ENCODE measurements at regions not wholly inside any gene's neighbourhood (a gene's known extent, or its start where the extent isn't known, plus 50 kb on each side); places are given as distances from the start of the nearest gene placed in this dataset.
"Not testable (repeated sequence)": the region's sequence is repeated elsewhere in the genome, so short reads cannot be mapped to it uniquely, and the experiment has no call there.

- DNase-seq: no peak
Observed at GRCh38 chr7:81333536-81333935, 414.7 kb upstream of the SEMA3C start.

GRCh38 chr7:81333004-81333403 is 414.2 kb upstream of the SEMA3C start:
- DNase-seq: no peak

- no peak for DNase-seq
Observed at GRCh38 chr7:81331061-81332018, 412.5 kb upstream of the SEMA3C start.

- DNase-seq: no peak
Observed at GRCh38 chr7:81330108-81330507, 411.3 kb upstream of the SEMA3C start.

GRCh38 chr7:81327468-81328266 is 408.8 kb upstream of the SEMA3C start:
- DNase-seq: no peak

- no peak for DNase-seq
Observed at GRCh38 chr7:81321949-81322348, 403.1 kb upstream of the SEMA3C start.

- no peak for DNase-seq
Observed at GRCh38 chr7:81317741-81318140, 398.9 kb upstream of the SEMA3C start.

GRCh38 chr7:81308643-81309322 is 389.9 kb upstream of the SEMA3C start:
- DNase-seq: no peak

- DNase-seq: no peak
Observed at GRCh38 chr7:81301815-81302214, 383.0 kb upstream of the SEMA3C start.

- DNase-seq: no peak
Observed at GRCh38 chr7:81300753-81301152, 381.9 kb upstream of the SEMA3C start.

- DNase-seq: no peak
Observed at GRCh38 chr7:81299711-81300110, 380.9 kb upstream of the SEMA3C start.

- DNase-seq: no peak
Observed at GRCh38 chr7:81298951-81299666, 380.3 kb upstream of the SEMA3C start.

GRCh38 chr7:81297317-81297716 is 378.5 kb upstream of the SEMA3C start:
- DNase-seq: no peak

GRCh38 chr7:81296726-81297125 is 377.9 kb upstream of the SEMA3C start:
- no peak for DNase-seq

- no peak for DNase-seq
Observed at GRCh38 chr7:81294897-81295515, 376.2 kb upstream of the SEMA3C start.

GRCh38 chr7:81293806-81294205 is 375.0 kb upstream of the SEMA3C start:
- DNase-seq: no peak

- DNase-seq: not testable (repeated sequence)
Observed at GRCh38 chr7:81286754-81287153, 367.9 kb upstream of the SEMA3C start.

GRCh38 chr7:81285142-81285871 is 366.5 kb upstream of the SEMA3C start:
- DNase-seq: no peak

GRCh38 chr7:81284576-81284975 is 365.7 kb upstream of the SEMA3C start:
- DNase-seq: no peak

- DNase-seq: no peak
Observed at GRCh38 chr7:81280531-81280930, 361.7 kb upstream of the SEMA3C start.

- no peak for DNase-seq
Observed at GRCh38 chr7:81277691-81278090, 358.8 kb upstream of the SEMA3C start.
